ENCODE measurements at regions not wholly inside any gene's neighbourhood (a gene's known extent, or its start where the extent isn't known, plus 50 kb on each side); places are given as distances from the start of the nearest gene placed in this dataset.

- CTCF ChIA-PET: no interaction called here
- ATAC-seq: no peak
- Mint-ChIP-seq H3K9me3 (ENCODE audit: insufficient read depth) (no peaks in the 10 kb centered on the region), H3K4me3 (no peak overlapping the region), H3K27me3 (ENCODE audit: low read depth) (peaks cover 12% of the 10 kb centered on the region), H3K27ac (no peak overlapping the region), H3K36me3 (ENCODE audit: low read depth) (no peaks in the 10 kb centered on the region), H3K4me1 (ENCODE audit: low read depth) (peaks cover 18% of the 10 kb centered on the region)
- DNase-seq: no peak
- POLR2A ChIA-PET: no interaction called here
Observed at GRCh38 chr6:139643986-139644385, 269.5 kb upstream of the CITED2 start.

GRCh38 chr6:139642346-139642745, 267.9 kb upstream of the CITED2 start:
- Mint-ChIP-seq H3K27ac (no peak overlapping the region), H3K36me3 (ENCODE audit: low read depth) (no peaks in the 10 kb centered on the region), H3K27me3 (ENCODE audit: low read depth) (peaks cover 12% of the 10 kb centered on the region), H3K4me1 (ENCODE audit: low read depth) (peaks cover 18% of the 10 kb centered on the region), H3K4me3 (no peak overlapping the region), H3K9me3 (ENCODE audit: insufficient read depth) (no peaks in the 10 kb centered on the region)
- ChIA-PET POLR2A (no interaction called here), CTCF (no interaction called here)
- ATAC-seq: no peak
- no peak for DNase-seq

- Mint-ChIP-seq H3K27me3 (ENCODE audit: low read depth) (peaks cover 12% of the 10 kb centered on the region), H3K4me1 (ENCODE audit: low read depth) (peaks cover 18% of the 10 kb centered on the region), H3K27ac (no peak overlapping the region), H3K4me3 (no peak overlapping the region), H3K9me3 (ENCODE audit: insufficient read depth) (no peaks in the 10 kb centered on the region), H3K36me3 (ENCODE audit: low read depth) (no peaks in the 10 kb centered on the region)
- ChIA-PET POLR2A (no interaction called here), CTCF (no interaction called here)
- DNase-seq (no peak), ATAC-seq (no peak)
Observed at GRCh38 chr6:139641376-139641775, 266.9 kb upstream of the CITED2 start.

- DNase-seq: no peak
- peaks cover 18% of the 10 kb centered on the region for H3K4me1 Mint-ChIP-seq (ENCODE audit: low read depth)
- ATAC-seq: no peak
- CTCF ChIA-PET: no interaction called here
- no peak overlapping the region for H3K4me3 Mint-ChIP-seq
- POLR2A ChIA-PET: no interaction called here
- H3K36me3 Mint-ChIP-seq (ENCODE audit: low read depth): no peaks in the 10 kb centered on the region
- H3K27me3 Mint-ChIP-seq (ENCODE audit: low read depth): peaks cover 12% of the 10 kb centered on the region
- no peak overlapping the region for H3K27ac Mint-ChIP-seq
- no peaks in the 10 kb centered on the region for H3K9me3 Mint-ChIP-seq (ENCODE audit: insufficient read depth)
Observed at GRCh38 chr6:139640921-139641320, 266.5 kb upstream of the CITED2 start.

- CTCF ChIA-PET: no interaction called here
- Mint-ChIP-seq H3K27me3 (ENCODE audit: low read depth) (peaks cover 12% of the 10 kb centered on the region), H3K27ac (no peak overlapping the region), H3K36me3 (ENCODE audit: low read depth) (no peaks in the 10 kb centered on the region), H3K9me3 (ENCODE audit: insufficient read depth) (no peaks in the 10 kb centered on the region), H3K4me1 (ENCODE audit: low read depth) (peaks cover 18% of the 10 kb centered on the region), H3K4me3 (no peak overlapping the region)
- POLR2A ChIA-PET: no interaction called here
- no peak for ATAC-seq
- no peak for DNase-seq
Observed at GRCh38 chr6:139640448-139640847, 266.0 kb upstream of the CITED2 start.

GRCh38 chr6:139639507-139639906, 265.1 kb upstream of the CITED2 start:
- DNase-seq (no peak), ATAC-seq (no peak)
- no peaks in the 10 kb centered on the region for H3K9me3 Mint-ChIP-seq (ENCODE audit: insufficient read depth)
- POLR2A ChIA-PET: no interaction called here
- peaks cover 18% of the 10 kb centered on the region for H3K4me1 Mint-ChIP-seq (ENCODE audit: low read depth)
- H3K27ac Mint-ChIP-seq: no peak overlapping the region
- CTCF ChIA-PET: no interaction called here
- peaks cover 17% of the 10 kb centered on the region for H3K27me3 Mint-ChIP-seq (ENCODE audit: low read depth)
- H3K4me3 Mint-ChIP-seq: no peak overlapping the region
- no peaks in the 10 kb centered on the region for H3K36me3 Mint-ChIP-seq (ENCODE audit: low read depth)

GRCh38 chr6:139638179-139638941, 263.9 kb upstream of the CITED2 start:
- Mint-ChIP-seq H3K27ac (no peak overlapping the region), H3K36me3 (ENCODE audit: low read depth) (no peaks in the 10 kb centered on the region), H3K27me3 (ENCODE audit: low read depth) (peaks cover 13% of the 10 kb centered on the region), H3K4me3 (no peak overlapping the region), H3K9me3 (ENCODE audit: insufficient read depth) (no peaks in the 10 kb centered on the region), H3K4me1 (ENCODE audit: low read depth) (peaks cover 18% of the 10 kb centered on the region)
- ChIA-PET POLR2A (no interaction called here), CTCF (no interaction called here)
- no peak for DNase-seq
- no peak for ATAC-seq

- no peak overlapping the region for H3K27ac Mint-ChIP-seq
- DNase-seq (no peak), ATAC-seq (no peak)
- CTCF ChIA-PET: no interaction called here
- H3K4me1 Mint-ChIP-seq (ENCODE audit: low read depth): peaks cover 18% of the 10 kb centered on the region
- no peak overlapping the region for H3K4me3 Mint-ChIP-seq
- POLR2A ChIA-PET: no interaction called here
- H3K36me3 Mint-ChIP-seq (ENCODE audit: low read depth): no peaks in the 10 kb centered on the region
- H3K27me3 Mint-ChIP-seq (ENCODE audit: low read depth): peaks cover 14% of the 10 kb centered on the region
- no peaks in the 10 kb centered on the region for H3K9me3 Mint-ChIP-seq (ENCODE audit: insufficient read depth)
Observed at GRCh38 chr6:139637766-139638165, 263.3 kb upstream of the CITED2 start.

- no peak for DNase-seq
- H3K9me3 Mint-ChIP-seq (ENCODE audit: insufficient read depth): no peaks in the 10 kb centered on the region
- H3K4me3 Mint-ChIP-seq: no peak overlapping the region
- peaks cover 10% of the 10 kb centered on the region for H3K27me3 Mint-ChIP-seq (ENCODE audit: low read depth)
- H3K36me3 Mint-ChIP-seq (ENCODE audit: low read depth): no peaks in the 10 kb centered on the region
- no peak for ATAC-seq
- CTCF ChIA-PET: no interaction called here
- peaks cover 14% of the 10 kb centered on the region for H3K4me1 Mint-ChIP-seq (ENCODE audit: low read depth)
- POLR2A ChIA-PET: no interaction called here
- H3K27ac Mint-ChIP-seq: no peak overlapping the region
Observed at GRCh38 chr6:139636391-139636790, 261.9 kb upstream of the CITED2 start.

- H3K9me3 Mint-ChIP-seq (ENCODE audit: insufficient read depth): no peaks in the 10 kb centered on the region
- no peaks in the 10 kb centered on the region for H3K36me3 Mint-ChIP-seq (ENCODE audit: low read depth)
- H3K27me3 Mint-ChIP-seq (ENCODE audit: low read depth): peaks cover 9% of the 10 kb centered on the region
- ChIA-PET CTCF (no interaction called here), POLR2A (no interaction called here)
- H3K4me3 Mint-ChIP-seq: no peak overlapping the region
- peaks cover 7% of the 10 kb centered on the region for H3K4me1 Mint-ChIP-seq (ENCODE audit: low read depth)
- ATAC-seq (no peak), DNase-seq (no peak)
- no peak overlapping the region for H3K27ac Mint-ChIP-seq
Observed at GRCh38 chr6:139635401-139636130, 261.1 kb upstream of the CITED2 start.

GRCh38 chr6:139632840-139633239, 258.4 kb upstream of the CITED2 start:
- DNase-seq (no peak), ATAC-seq (no peak)
- no peaks in the 10 kb centered on the region for H3K9me3 Mint-ChIP-seq (ENCODE audit: insufficient read depth)
- CTCF ChIA-PET: no interaction called here
- peaks cover 9% of the 10 kb centered on the region for H3K27me3 Mint-ChIP-seq (ENCODE audit: low read depth)
- no peaks in the 10 kb centered on the region for H3K36me3 Mint-ChIP-seq (ENCODE audit: low read depth)
- no peak overlapping the region for H3K4me3 Mint-ChIP-seq
- no peak overlapping the region for H3K27ac Mint-ChIP-seq
- H3K4me1 Mint-ChIP-seq (ENCODE audit: low read depth): no peaks in the 10 kb centered on the region
- POLR2A ChIA-PET: no interaction called here

- Mint-ChIP-seq H3K27me3 (ENCODE audit: low read depth) (peaks cover 6% of the 10 kb centered on the region), H3K9me3 (ENCODE audit: insufficient read depth) (no peaks in the 10 kb centered on the region), H3K36me3 (ENCODE audit: low read depth) (no peaks in the 10 kb centered on the region), H3K4me3 (no peak overlapping the region), H3K4me1 (ENCODE audit: low read depth) (no peaks in the 10 kb centered on the region), H3K27ac (no peak overlapping the region)
- DNase-seq (no peak), ATAC-seq (no peak)
- POLR2A ChIA-PET: no interaction called here
- CTCF ChIA-PET: no interaction called here
Observed at GRCh38 chr6:139628270-139628669, 253.8 kb upstream of the CITED2 start.

- Mint-ChIP-seq H3K27ac (no peak overlapping the region), H3K9me3 (ENCODE audit: insufficient read depth) (no peaks in the 10 kb centered on the region), H3K27me3 (ENCODE audit: low read depth) (peaks cover 4% of the 10 kb centered on the region), H3K4me1 (ENCODE audit: low read depth) (no peaks in the 10 kb centered on the region), H3K36me3 (ENCODE audit: low read depth) (no peaks in the 10 kb centered on the region), H3K4me3 (no peak overlapping the region)
- DNase-seq (no peak), ATAC-seq (no peak)
- CTCF ChIA-PET: no interaction called here
- POLR2A ChIA-PET: no interaction called here
Observed at GRCh38 chr6:139627091-139627490, 252.6 kb upstream of the CITED2 start.

Data from activated CD8-positive, alpha-beta T cell treated with anti-CD3 and anti-CD28 coated beads, Interleukin-2, amount 10 ng/mL, durations not matched to agents 7 days and 5 days (primary cell).